ENCODE measurements at regions not wholly inside any gene's neighbourhood (a gene's known extent, or its start where the extent isn't known, plus 50 kb on each side); places are given as distances from the start of the nearest gene placed in this dataset.

GRCh38 chr4:152106113-152106763 lies 345.4 kb upstream of the GATB start:
- TF ChIP-seq CTCF (conservative IDR thresholded peaks at IDR 0.05; ENCODE audit: low read depth, low read length): no peak
- no peak for TF ChIP-seq EZH2 (IDR thresholded peaks at IDR 0.05; ENCODE audit: low read length, unreplicated experiment)
- TF ChIP-seq EZH2phosphoT487 (IDR thresholded peaks at IDR 0.05; ENCODE audit: borderline replicate concordance, low read length): no peak

All from PC-3 (cell line).